HEK293T (cell line): ENCODE measurements at regions not wholly inside any gene's neighbourhood (a gene's known extent, or its start where the extent isn't known, plus 50 kb on each side); places are given as distances from the start of the nearest gene placed in this dataset.

Experiments used
- CTCF ChIA-PET: fragments of 350-600 bp; formaldehyde crosslinking; extraction: SDS; loops from one replicate; lab custom pipeline; 2021; ENCODE audit warnings: antibody characterized with exemption, inconsistent platforms; lab: Yijun Ruan, JAX
- POLR2A ChIA-PET: fragments of 350-600 bp; formaldehyde crosslinking; extraction: SDS; loops from one replicate; lab custom pipeline; 2020; ENCODE audit warnings: antibody characterized with exemption, inconsistent platforms; lab: Yijun Ruan, JAX
- DNase-seq: peaks from one replicate; pipeline ENCODE4 v3.0.0; 2012; ENCODE audit warnings: mixed read lengths; ENCODE audit errors: extremely low spot score
- ARNT ChIP-seq: fragments of 450-650 bp; IDR thresholded peaks from 2 replicates; pipeline ENCODE4 v1.6.1; 2017; ENCODE audit warnings: mild to moderate bottlenecking
- BHLHE40 ChIP-seq: fragments of 450-650 bp; IDR thresholded peaks from 2 replicates; pipeline ENCODE4 v1.6.1; 2016; ENCODE audit warnings: mild to moderate bottlenecking, moderate library complexity, borderline replicate concordance
- CTBP1 ChIP-seq: fragments of 450-650 bp; IDR thresholded peaks from 2 replicates; pipeline ENCODE4 v1.6.1; 2016; ENCODE audit warnings: borderline replicate concordance
- ELF4 ChIP-seq: fragments of 450-650 bp; IDR thresholded peaks from 2 replicates; pipeline ENCODE4 v1.6.1; 2017; ENCODE audit warnings: antibody characterized with exemption
- FOXA1 ChIP-seq: fragments of 450-650 bp; IDR thresholded peaks from 2 replicates; pipeline ENCODE4 v1.6.1; 2016; ENCODE audit warnings: mild to moderate bottlenecking
- FOXK2 ChIP-seq: fragments of 450-650 bp; IDR thresholded peaks from 2 replicates; pipeline ENCODE4 v1.6.1; 2016; ENCODE audit warnings: mild to moderate bottlenecking
- FOXM1 ChIP-seq: fragments of 450-650 bp; IDR thresholded peaks from 2 replicates; pipeline ENCODE4 v1.6.1; 2017; ENCODE audit warnings: mild to moderate bottlenecking, borderline replicate concordance
- HDGF ChIP-seq: fragments of 450-650 bp; IDR thresholded peaks from 2 replicates; pipeline ENCODE4 v1.6.1; 2017; ENCODE audit warnings: antibody characterized with exemption, borderline replicate concordance
- L3MBTL2 ChIP-seq: fragments of 450-650 bp; conservative IDR thresholded peaks from 2 replicates; pipeline ENCODE4 v1.6.1; 2016; ENCODE audit warnings: mild to moderate bottlenecking
- LEF1 ChIP-seq: fragments of 450-650 bp; IDR thresholded peaks from 2 replicates; pipeline ENCODE4 v1.6.1; 2017; ENCODE audit warnings: mild to moderate bottlenecking, borderline replicate concordance
- NFRKB ChIP-seq: fragments of 450-650 bp; IDR thresholded peaks from 2 replicates; pipeline ENCODE4 v1.6.1; 2016; ENCODE audit warnings: mild to moderate bottlenecking, moderate library complexity
- SP1 ChIP-seq: fragments of 450-650 bp; IDR thresholded peaks from 2 replicates; pipeline ENCODE4 v1.6.1; 2017
- SUZ12 ChIP-seq: fragments of 450-650 bp; IDR thresholded peaks from 2 replicates; pipeline ENCODE4 v1.6.1; 2016; ENCODE audit warnings: mild to moderate bottlenecking
- TARDBP ChIP-seq: fragments of 450-650 bp; IDR thresholded peaks from 2 replicates; pipeline ENCODE4 v1.6.1; 2016
- ZNF384 ChIP-seq: fragments of 450-650 bp; IDR thresholded peaks from 2 replicates; pipeline ENCODE4 v1.6.1; 2016
- TF ChIP-seq, protein P1 (sequence below): fragments of 450-650 bp; IDR thresholded peaks from 2 replicates; pipeline ENCODE4 v1.6.1; 2016

DNA sequence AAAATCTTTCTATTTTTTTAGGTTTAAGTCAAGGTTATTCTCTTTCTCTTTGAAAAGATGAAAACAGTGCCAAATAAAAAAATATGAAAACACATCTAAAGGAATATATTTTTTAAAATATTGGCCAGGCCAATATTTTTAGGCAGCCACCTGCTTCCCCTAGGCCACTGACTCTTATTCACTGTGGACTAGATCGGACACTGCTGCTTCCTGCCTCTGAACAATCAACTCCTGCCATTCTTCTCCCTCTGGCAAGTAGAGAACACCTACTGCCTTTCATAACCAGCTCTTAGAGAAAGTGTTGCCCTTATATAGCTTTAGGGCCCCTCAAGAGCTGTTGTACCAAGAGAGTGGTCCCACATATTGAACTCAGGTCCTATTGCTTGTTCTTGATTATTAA lies 529.2 kb downstream of the RAPGEF2 start:
- DNase-seq = no peak
- ChIA-PET POLR2A (no interaction called here), CTCF (interaction anchor here (0.5 to 0.7 kb wide), 2 partner anchors 125 to 477 kb away, joined by 3 read pairs; no protein-coding TSS in a partner anchor)

DNA sequence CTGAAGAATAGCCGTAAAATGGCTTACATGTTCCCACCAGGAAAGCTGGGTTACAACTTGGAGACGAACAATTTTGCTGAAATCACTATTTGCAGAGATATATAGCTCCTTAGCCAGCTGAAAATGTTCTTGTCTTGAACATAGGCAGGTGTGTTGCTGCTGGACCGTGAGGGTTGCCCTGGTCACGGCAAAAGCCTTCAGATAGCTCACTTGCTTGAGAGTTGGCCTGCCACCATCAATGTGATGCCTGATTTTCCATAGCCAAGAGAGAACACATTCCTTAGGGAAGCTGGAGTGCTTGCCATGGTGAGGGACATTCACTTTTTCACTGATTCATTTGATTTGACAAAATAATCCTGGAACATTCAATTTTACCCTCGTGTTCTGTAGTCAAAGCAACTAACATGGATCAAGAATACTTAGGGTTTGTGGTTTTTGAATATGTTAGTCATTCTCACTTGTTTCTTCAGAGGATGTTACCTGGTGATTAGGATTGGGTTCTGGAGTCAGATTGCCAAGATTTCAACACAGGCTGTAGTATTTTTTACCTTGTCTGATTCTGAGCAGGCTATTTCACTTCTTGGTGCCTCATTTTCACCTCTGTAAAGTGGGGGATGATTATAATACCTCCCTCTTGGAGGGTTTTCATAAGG lies 536.9 kb downstream of the RAPGEF2 start:
- ChIA-PET CTCF (no interaction called here), POLR2A (no interaction called here)
- no peak for DNase-seq
- TF ChIP-seq, protein P1, sequence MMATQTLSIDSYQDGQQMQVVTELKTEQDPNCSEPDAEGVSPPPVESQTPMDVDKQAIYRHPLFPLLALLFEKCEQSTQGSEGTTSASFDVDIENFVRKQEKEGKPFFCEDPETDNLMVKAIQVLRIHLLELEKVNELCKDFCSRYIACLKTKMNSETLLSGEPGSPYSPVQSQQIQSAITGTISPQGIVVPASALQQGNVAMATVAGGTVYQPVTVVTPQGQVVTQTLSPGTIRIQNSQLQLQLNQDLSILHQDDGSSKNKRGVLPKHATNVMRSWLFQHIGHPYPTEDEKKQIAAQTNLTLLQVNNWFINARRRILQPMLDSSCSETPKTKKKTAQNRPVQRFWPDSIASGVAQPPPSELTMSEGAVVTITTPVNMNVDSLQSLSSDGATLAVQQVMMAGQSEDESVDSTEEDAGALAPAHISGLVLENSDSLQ = no peak

More for the DNA sequence above, 529.2 kb downstream of the RAPGEF2 start:
- TF ChIP-seq L3MBTL2 (no peak), CTBP1 (no peak), SUZ12 (no peak), TARDBP (no peak), SP1 (no peak), BHLHE40 (no peak), FOXA1 (no peak), FOXK2 (no peak)

DNA sequence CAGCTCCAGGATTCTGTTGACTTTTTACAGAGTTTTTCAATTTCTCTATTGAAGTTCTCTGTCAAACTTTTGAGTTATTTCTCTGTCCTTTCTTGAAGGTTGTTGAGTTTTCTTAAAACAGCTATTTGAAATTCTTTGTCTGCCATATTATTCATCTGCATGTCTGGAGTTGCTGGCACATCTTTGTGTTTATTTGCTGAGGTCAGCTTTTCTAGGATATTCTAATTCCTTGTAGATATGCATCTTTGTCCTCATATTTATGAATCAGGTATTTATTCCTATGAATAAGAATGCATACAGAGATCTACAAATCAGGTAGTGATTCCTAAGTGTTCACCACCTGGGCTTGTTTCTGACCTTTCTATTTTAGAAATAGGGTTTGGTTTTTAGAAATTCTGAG lies 546.4 kb downstream of the RAPGEF2 start:
- ChIA-PET POLR2A (no interaction called here), CTCF (no interaction called here)
- TF ChIP-seq FOXK2 (no peak), HDGF (no peak), BHLHE40 (no peak), NFRKB (no peak), ZNF384 (no peak), FOXM1 (no peak), FOXA1 (no peak), SUZ12 (no peak), CTBP1 (no peak), ARNT (no peak), SP1 (no peak), ELF4 (no peak), TARDBP (no peak), L3MBTL2 (no peak), LEF1 (no peak)
- TF ChIP-seq, protein P1 = no peak
- DNase-seq = no peak

DNA sequence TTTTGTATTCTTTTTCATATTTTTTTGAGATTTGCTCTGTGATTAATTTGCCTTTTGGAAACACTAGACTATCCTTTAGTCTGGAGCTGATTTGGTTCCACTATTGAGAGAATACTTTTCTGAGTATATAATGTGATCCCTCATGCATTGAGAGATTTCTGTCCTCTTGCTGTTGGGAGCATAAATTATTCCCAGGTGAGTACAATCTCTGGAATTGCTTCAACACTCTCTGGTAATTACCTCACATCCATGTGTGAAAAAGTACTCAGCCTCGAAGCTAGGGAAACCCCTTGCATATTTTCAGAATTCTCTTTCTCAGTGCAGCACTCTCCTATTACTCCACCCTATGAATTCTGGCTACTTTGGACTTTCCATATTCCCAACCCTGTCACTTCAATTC lies 550.0 kb downstream of the RAPGEF2 start:
- TF ChIP-seq ZNF384 (no peak), ARNT (no peak), SUZ12 (no peak), BHLHE40 (no peak), LEF1 (no peak), FOXA1 (no peak), TARDBP (no peak), NFRKB (no peak), HDGF (no peak), FOXK2 (no peak), SP1 (no peak), CTBP1 (no peak), FOXM1 (no peak), L3MBTL2 (no peak), ELF4 (no peak)
- TF ChIP-seq, protein P1 = no peak
- ChIA-PET CTCF (no interaction called here), POLR2A (no interaction called here)
- no peak for DNase-seq

DNA sequence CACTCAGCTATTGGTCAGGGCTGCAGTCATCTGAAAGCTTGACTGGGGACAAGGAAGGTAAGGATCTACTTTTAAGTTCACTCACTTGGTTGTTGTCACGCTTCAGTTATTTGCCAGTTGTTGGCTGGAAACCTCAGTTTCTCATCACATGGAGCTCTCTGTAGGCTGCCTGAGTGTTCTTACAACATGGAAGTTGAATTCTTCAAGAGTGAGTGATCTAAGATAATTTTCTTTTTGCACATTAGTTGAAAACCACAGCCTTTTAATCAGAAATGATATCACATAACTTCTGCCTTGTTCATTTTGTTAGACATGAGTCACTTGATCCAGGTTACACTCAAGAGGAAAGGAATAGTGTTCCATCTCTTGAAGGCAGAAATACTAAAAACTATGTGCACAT lies 552.7 kb downstream of the RAPGEF2 start:
- no peak for TF ChIP-seq ELF4
- TF ChIP-seq, protein P1 = no peak
- no peak for TF ChIP-seq FOXA1
- TF ChIP-seq SUZ12 = no peak
- TF ChIP-seq BHLHE40 = no peak
- no peak for TF ChIP-seq FOXM1
- no peak for TF ChIP-seq SP1
- no peak for TF ChIP-seq LEF1
- TF ChIP-seq ARNT = no peak
- no peak for TF ChIP-seq TARDBP
- CTCF ChIA-PET = interaction anchor here (0.5 kb wide), 1 partner anchor 1202 kb away, joined by 3 read pairs; no protein-coding TSS in a partner anchor
- DNase-seq = no peak
- POLR2A ChIA-PET = no interaction called here

DNA sequence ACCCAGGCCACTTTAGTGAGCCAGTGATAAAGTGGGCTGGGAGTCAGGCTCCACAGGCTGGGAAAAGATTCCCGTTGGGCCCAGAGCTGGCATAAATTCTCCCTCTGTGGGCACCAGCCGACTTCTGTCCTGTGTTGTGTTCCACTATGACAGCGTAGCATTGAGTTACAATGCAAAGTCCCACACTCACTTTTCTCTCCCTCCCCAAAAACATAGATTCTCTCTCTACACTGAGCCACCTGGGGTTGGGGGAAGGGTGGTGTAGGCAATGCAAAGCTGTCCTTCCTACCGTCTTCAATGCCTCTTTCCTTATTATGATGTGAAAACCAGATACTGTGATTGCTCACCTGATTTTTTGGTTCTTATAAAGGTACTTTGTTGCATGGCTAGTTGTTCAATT lies 566.2 kb downstream of the RAPGEF2 start:
- ChIA-PET CTCF (no interaction called here), POLR2A (no interaction called here)
- TF ChIP-seq SP1 (no peak), NFRKB (no peak), TARDBP (no peak), CTBP1 (no peak), ARNT (no peak), HDGF (no peak), FOXK2 (no peak), BHLHE40 (no peak), FOXA1 (no peak), SUZ12 (no peak), L3MBTL2 (no peak), ELF4 (no peak), ZNF384 (no peak)
- TF ChIP-seq, protein P1 = no peak
- DNase-seq = no peak
